ENCODE measurements at regions not wholly inside any gene's neighbourhood (a gene's known extent, or its start where the extent isn't known, plus 50 kb on each side); places are given as distances from the start of the nearest gene placed in this dataset.

- TF ChIP-seq, protein P1, sequence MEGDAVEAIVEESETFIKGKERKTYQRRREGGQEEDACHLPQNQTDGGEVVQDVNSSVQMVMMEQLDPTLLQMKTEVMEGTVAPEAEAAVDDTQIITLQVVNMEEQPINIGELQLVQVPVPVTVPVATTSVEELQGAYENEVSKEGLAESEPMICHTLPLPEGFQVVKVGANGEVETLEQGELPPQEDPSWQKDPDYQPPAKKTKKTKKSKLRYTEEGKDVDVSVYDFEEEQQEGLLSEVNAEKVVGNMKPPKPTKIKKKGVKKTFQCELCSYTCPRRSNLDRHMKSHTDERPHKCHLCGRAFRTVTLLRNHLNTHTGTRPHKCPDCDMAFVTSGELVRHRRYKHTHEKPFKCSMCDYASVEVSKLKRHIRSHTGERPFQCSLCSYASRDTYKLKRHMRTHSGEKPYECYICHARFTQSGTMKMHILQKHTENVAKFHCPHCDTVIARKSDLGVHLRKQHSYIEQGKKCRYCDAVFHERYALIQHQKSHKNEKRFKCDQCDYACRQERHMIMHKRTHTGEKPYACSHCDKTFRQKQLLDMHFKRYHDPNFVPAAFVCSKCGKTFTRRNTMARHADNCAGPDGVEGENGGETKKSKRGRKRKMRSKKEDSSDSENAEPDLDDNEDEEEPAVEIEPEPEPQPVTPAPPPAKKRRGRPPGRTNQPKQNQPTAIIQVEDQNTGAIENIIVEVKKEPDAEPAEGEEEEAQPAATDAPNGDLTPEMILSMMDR (conservative IDR thresholded peaks at IDR 0.05; ENCODE audit: low read length), result no peak
- TF ChIP-seq EZH2phosphoT487 (IDR thresholded peaks at IDR 0.05; ENCODE audit: borderline replicate concordance), result no peak
Measured at GRCh38 chr4:138863160-138863559, 152.4 kb upstream of the NOCT start.
